ENCODE measurements at regions not wholly inside any gene's neighbourhood (a gene's known extent, or its start where the extent isn't known, plus 50 kb on each side); places are given as distances from the start of the nearest gene placed in this dataset.
A peak's percentile ranks its signal among the peaks of the same experiment; 100 is the strongest.

- no peaks in the 10 kb centered on the region for H3K27me3 ChIP-seq (ENCODE audit: control insufficient read depth, insufficient read depth, low read length)
- H3K79me2 ChIP-seq = no peaks in the 10 kb centered on the region
- H3K27ac ChIP-seq = no peak overlapping the region
- H3K4me1 ChIP-seq = peaks cover 14% of the 10 kb centered on the region
- no peak overlapping the region for H3K9ac ChIP-seq
- no peak overlapping the region for H3K4me2 ChIP-seq (ENCODE audit: low read length)
- TF ChIP-seq, protein P1, sequence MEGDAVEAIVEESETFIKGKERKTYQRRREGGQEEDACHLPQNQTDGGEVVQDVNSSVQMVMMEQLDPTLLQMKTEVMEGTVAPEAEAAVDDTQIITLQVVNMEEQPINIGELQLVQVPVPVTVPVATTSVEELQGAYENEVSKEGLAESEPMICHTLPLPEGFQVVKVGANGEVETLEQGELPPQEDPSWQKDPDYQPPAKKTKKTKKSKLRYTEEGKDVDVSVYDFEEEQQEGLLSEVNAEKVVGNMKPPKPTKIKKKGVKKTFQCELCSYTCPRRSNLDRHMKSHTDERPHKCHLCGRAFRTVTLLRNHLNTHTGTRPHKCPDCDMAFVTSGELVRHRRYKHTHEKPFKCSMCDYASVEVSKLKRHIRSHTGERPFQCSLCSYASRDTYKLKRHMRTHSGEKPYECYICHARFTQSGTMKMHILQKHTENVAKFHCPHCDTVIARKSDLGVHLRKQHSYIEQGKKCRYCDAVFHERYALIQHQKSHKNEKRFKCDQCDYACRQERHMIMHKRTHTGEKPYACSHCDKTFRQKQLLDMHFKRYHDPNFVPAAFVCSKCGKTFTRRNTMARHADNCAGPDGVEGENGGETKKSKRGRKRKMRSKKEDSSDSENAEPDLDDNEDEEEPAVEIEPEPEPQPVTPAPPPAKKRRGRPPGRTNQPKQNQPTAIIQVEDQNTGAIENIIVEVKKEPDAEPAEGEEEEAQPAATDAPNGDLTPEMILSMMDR (IDR thresholded peaks at IDR 0.05) = peak; percentile 23
- H2AFZ ChIP-seq = no peak overlapping the region
- no peaks in the 10 kb centered on the region for H3K9me3 ChIP-seq (ENCODE audit: control insufficient read depth, low read length)
- no peak overlapping the region for H3K4me3 ChIP-seq (ENCODE audit: low read depth, low read length)
- no peaks in the 10 kb centered on the region for H3K36me3 ChIP-seq (ENCODE audit: control insufficient read depth, insufficient read depth, low read length)
Measured at GRCh38 chr6:53734473-53735299, 60.1 kb upstream of the LRRC1 start.

- Histone ChIP-seq H3K27ac (peak overlapping the region; percentile 3), H3K9ac (no peak overlapping the region)
Measured at GRCh38 chr6:53731866-53732636, 62.8 kb upstream of the LRRC1 start.

GRCh38 chr6:53730767-53731166, 64.0 kb upstream of the LRRC1 start:
- Histone ChIP-seq H3K27ac (peak overlapping the region; percentile 30), H3K4me1 (peaks cover 21% of the 10 kb centered on the region), H3K9ac (no peak overlapping the region), H3K36me3 (ENCODE audit: control insufficient read depth, insufficient read depth, low read length) (no peaks in the 10 kb centered on the region), H3K4me3 (ENCODE audit: low read depth, low read length) (no peak overlapping the region), H2AFZ (peak overlapping the region; percentile 54), H3K79me2 (no peaks in the 10 kb centered on the region), H3K4me2 (ENCODE audit: low read length) (no peak overlapping the region), H3K27me3 (ENCODE audit: control insufficient read depth, insufficient read depth, low read length) (no peaks in the 10 kb centered on the region), H3K9me3 (ENCODE audit: control insufficient read depth, low read length) (no peaks in the 10 kb centered on the region)
- TF ChIP-seq, protein P1 (IDR thresholded peaks at IDR 0.05) = no peak

More at GRCh38 chr6:53731866-53732636, 62.8 kb upstream of the LRRC1 start:
- Histone ChIP-seq H3K9me3 (ENCODE audit: control insufficient read depth, low read length) (no peaks in the 10 kb centered on the region), H3K4me3 (ENCODE audit: low read depth, low read length) (no peak overlapping the region), H3K4me1 (peaks cover 19% of the 10 kb centered on the region), H3K79me2 (no peaks in the 10 kb centered on the region), H3K4me2 (ENCODE audit: low read length) (no peak overlapping the region), H3K27me3 (ENCODE audit: control insufficient read depth, insufficient read depth, low read length) (no peaks in the 10 kb centered on the region), H2AFZ (peak overlapping the region; percentile 14), H3K36me3 (ENCODE audit: control insufficient read depth, insufficient read depth, low read length) (no peaks in the 10 kb centered on the region)
- TF ChIP-seq, protein P1 (IDR thresholded peaks at IDR 0.05) = no peak

GRCh38 chr6:53728570-53729194, 63.1 kb upstream of the KLHL31 start:
- Histone ChIP-seq H3K9ac (no peak overlapping the region), H2AFZ (peak overlapping the region; percentile 65), H3K9me3 (ENCODE audit: control insufficient read depth, low read length) (no peaks in the 10 kb centered on the region), H3K27me3 (ENCODE audit: control insufficient read depth, insufficient read depth, low read length) (no peaks in the 10 kb centered on the region), H3K79me2 (no peaks in the 10 kb centered on the region), H3K4me3 (ENCODE audit: low read depth, low read length) (no peak overlapping the region), H3K27ac (no peak overlapping the region), H3K4me1 (peaks cover 26% of the 10 kb centered on the region), H3K36me3 (ENCODE audit: control insufficient read depth, insufficient read depth, low read length) (no peaks in the 10 kb centered on the region), H3K4me2 (ENCODE audit: low read length) (peak overlapping the region; percentile 61)
- TF ChIP-seq, protein P1 (IDR thresholded peaks at IDR 0.05) = peak; percentile 79
